Inferior parietal cortex (tissue), 1 donor: ENCODE measurements at regions not wholly inside any gene's neighbourhood (a gene's known extent, or its start where the extent isn't known, plus 50 kb on each side); places are given as distances from the start of the nearest gene placed in this dataset.

Experiments
- DNase-seq: peaks from one replicate; pipeline ENCODE4 v3.0.0-alpha.2; 2016; ENCODE audit errors: extremely low spot score

DNA sequence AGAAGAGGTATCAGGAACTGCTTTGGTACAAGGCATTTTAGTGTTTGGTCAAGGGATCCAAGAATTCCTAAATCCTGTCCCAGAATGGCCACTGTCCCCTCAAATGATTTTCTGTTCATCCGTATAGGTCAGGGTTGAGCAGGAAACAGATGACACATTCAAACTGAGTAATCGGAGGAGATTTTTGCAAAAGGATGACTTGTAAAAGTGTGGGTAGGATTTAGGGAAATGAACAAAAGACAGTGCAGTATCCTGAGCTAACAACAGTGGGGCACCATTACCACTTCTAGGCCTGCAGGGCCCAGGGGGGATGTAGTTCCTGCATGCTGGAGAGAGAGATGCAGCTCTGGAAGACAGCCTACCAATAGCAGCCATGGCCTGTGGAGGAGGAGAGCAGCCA, 290.1 kb downstream of the ZSWIM6 start:
- no peak for DNase-seq

DNA sequence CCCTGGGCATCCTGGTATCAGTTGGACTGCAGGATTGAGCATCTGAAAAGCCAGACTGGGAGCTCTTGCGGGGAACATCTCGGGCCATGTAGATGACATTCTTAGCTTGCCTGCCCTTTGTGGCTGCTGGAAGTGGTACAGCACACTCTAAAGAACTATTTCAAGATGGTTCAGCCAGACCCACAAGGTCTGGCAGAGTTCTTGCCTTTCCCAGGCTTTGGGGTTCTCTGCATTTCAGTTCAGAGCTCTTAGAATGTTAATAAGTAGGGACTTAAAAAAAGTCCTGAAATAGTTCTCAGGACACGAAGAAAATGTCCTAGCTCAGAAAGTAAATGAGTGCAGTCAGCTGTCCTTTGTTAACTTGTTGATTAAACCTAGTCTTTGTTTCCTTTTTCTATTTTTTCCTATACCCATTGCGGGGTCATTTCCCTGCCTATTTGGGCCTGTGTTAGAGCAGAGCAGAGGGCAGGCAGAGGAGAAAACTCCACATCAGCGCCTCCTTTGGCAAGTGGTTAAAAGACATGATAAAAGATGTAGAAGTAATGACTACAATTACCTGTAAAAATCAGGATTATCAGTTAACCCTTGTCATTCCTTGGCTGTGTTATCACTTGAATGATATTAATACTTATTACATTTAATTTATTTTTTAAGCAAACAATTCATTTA, 291.5 kb downstream of the ZSWIM6 start:
- no peak for DNase-seq

DNA sequence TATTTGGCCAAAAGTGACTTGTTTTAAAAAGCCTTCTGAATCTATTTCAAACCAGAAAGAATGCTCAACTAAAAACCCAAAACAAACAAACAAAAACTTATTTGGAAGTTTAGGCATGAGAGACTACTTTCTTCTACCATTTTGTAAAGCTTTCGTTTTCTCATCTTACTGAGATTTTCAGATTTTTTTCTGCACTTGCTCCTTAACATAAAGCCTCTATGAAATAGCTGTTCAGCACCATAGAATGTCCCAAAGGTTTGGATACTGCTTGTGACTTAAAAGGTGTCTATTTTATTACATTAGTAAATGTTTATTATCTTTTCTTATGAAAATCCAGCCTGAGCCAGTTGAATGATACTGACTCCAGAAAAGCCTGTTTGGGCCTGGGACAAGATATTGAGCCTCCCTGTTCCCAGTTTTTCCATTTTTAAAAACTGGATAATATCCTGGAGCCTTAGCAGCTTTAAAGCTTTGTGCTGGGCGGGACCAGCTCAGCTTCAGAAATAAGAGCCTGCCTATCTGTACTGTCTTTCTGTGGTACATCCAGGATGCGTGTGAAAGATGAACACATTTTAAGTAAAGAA, 292.6 kb downstream of the ZSWIM6 start:
- DNase-seq, result no peak

DNA sequence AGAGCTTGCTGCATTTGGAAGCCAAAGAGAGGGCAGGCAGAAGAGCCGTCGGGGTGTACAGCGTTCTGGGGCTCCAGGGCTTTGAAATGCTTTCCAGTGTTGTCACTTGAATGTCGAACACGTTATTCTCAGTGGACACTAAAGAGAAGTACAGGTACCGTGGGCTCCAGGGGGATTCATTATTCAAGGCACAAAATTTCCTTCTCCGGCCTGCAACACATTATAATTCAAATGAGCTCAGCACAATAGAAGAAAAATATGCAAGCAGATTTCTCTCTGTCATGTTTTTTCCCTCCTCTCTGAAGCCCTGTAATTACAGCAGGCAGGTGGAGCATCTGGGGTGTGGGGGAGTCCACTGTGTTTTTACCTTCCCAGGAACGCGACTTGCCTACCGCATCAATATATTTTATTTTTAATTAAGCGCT, 293.1 kb downstream of the ZSWIM6 start:
- no peak for DNase-seq

DNA sequence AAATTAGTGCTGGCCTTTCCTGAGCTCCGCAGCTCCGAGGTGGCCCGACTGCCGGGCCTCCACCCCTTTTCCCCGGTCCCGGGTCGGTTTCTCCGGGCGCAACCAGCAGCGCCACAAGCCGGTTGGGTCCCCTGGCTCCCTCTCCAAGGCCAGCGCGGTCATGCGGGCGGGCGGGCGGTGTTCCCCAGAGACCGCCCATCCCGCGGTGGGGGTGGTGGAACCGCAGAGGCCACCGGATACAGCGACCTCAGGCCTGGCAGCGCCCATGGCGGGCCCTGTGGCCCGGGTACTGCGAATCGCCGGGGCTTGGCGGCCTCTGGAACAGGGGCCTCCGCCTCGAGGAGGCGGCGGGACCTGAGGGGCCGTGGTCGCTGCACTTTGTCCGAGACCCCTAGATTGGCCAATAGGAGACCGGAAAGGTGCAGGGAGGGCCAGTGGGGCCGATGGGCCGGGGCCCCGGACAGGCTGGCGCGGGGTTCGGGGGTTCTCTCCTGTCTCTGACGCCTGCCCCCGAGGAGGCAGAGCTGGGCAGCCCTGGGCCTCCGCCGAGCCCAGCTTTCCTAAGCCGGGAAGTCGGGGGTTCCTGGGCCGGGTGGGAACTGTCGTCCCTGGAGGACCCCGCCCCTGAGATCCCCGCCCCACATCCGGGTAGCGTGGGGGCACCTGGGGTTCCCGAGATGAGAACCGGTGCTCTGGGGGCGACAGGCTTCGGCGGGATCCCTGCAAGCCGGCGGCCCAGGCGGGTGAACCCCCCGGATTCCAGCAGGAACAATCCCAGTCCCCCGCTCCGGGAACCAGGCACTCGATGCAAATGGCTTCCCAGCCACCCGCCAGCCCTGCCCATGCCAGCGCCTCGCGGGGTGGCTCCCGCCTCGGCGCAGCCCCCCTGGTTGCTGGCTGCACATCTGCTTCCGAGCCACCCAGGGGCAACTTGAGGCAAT, 293.9 kb downstream of the ZSWIM6 start:
- DNase-seq, result no peak

DNA sequence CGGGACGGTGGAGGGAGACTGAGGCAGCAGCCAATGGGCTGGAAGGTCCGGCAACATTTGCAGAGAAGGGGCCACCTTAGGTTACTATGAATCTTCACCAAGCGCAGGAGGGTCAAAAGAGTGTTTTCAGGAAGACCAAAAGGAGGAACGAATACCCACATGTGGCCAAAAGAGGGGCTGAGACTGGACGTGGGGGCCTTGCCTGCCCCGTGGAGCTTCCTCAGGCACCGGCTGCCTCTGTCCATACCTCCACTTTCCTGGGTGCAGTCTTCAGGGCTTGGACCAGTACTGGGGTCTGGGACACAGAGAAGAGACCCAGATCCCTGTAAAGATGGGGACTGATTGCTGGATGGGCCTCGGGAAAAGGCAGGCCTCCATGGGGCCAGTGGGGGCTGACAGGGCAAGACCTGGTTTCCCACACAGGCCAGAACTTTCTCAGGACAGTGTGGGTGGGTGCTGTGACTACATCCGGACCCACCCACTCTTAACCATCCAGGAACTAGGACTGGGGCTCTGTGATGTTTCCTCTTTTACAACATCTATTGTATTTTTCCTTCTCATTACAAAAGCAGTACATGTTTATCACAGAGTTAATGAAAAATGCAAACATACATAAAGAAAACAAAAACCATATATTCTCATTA, 294.7 kb downstream of the ZSWIM6 start:
- DNase-seq, result no peak

DNA sequence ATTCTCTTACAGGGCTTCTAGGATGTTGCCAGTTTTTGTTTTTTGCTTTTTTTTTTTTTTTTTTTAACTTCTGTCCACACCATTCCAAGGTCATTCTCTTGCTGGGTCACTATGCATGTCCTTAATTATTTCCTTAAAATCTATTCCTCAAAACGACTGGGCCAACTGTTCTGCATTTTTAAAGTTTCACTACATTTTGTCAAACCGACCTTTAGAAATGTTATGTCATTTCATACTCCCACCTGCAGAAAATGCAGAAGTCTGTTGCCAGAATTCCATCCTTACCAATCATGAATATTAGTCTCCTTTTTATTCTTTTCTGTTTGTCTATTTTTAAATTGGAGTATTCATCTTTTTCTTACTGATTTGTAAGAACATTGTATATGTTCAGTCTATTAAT, 295.5 kb downstream of the ZSWIM6 start:
- no peak for DNase-seq

DNA sequence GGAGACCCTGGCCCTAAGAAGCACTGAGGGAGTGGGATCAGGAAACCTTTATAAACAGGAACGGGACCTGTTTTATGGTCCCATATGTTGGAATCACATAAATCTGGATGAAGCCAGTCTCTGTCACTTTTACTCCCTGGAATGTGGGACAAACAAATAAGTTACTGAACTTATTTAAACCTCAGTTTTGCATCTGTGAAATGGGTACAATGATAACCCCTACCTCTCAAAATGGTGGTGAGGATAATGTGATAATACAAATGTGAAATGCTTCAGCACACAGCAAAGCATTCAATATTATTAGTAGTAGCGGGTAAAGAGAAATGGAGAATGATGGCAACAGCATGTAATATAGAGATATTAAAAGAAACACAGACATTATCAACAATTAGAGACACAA, 298.9 kb downstream of the ZSWIM6 start:
- no peak for DNase-seq

DNA sequence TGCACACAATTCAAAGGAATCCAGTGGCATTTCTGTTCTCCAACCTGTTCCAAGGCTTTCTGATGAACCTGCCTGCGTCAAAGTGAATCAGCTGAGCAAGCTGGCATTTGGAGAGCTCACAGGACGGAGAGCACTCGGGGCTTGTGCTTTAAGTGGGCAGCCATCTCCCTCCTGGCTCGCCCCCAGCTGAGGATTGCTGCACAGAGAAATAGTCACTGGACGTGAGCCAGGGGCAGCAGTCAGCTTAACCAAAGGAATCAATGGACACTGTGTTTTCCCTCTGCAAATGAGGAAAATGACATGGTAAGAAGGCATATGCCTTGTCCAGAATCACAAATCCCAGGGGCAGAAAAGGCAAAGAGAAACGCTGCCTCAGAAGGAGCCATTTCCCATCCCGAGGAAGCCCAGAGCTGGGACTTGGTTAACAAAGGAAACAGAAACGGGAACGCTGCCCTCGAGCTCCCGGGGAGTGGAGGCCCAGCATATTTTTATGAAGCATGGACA, 299.4 kb downstream of the ZSWIM6 start:
- peak; percentile 80 for DNase-seq

DNA sequence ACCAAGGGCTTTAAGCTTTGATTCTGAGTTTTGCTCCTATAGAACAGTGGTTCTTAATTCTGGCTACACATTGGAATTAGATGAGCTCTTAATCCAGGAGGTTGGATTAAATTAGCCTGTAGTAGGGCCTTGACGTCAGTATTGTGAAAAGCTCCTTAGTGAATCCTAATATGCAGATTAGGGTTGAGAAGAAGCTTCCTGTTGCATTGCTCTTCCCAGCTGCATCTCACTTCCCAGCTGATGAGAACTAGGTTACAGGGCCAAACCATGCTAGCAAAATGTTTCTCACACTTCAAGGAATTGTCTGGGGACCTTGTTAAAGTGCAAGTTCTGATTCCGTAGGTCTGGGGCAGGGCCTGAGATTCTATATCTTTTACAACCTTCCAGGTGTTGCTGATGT, 300.0 kb downstream of the ZSWIM6 start:
- DNase-seq, result no peak

DNA sequence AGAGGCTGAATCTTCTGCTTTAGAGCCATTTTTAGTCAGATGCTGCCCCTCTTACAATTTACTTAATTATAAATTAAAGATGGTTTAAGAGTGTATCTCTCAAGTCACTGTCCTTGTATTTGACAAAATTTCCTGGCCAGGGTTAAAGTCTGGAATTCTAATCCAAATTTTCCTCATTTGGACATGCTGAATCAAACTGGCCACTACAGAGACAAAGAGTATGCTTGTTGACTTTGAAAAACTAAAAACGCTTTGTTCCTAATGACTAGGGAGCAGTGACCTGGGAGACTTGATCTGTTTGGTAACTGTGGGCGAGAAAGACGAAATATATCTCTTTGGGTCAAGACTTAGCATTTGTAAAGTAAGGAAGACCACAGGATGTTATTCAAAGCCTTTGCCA, 303.2 kb downstream of the ZSWIM6 start:
- DNase-seq, result no peak

DNA sequence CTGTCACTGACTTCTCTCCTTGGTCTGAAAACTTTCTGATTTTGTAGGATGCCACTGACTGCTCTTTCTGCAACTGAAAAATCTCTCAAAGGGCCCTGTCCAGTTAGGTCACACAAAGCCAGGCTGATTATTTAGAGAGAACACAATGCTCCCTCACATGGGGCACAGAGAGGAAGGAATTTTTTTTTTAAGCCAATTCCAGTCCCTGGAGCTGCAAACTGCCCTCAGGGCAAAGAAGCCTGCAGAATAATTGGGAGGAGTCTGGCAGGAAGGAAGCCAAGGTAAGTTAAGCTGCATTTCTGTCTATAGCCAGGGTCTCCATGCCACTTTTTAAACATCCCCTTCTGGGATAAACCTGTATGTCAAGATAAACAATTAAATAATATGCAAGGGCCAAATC, 305.5 kb downstream of the ZSWIM6 start:
- DNase-seq, result peak; percentile 74

DNA sequence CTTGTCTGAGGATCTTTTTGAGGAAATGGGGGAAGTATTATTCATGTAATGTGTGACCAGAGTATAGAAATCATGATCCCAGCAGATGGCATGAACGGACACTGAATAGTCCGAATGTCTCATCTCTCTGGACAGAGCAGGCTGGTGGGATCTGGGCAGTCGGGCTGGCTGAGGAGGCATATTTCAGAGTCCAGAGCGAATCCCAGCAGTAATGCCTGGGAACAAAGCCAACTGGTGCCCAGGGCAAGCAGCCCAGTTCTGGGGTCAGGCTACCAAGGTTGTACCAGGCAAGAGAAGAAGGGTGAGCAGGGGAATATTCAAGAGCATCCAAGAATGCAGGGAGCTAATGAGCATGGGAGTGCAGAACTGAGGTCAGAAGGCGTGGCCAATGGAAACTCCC, 306.4 kb downstream of the ZSWIM6 start:
- DNase-seq, result no peak

DNA sequence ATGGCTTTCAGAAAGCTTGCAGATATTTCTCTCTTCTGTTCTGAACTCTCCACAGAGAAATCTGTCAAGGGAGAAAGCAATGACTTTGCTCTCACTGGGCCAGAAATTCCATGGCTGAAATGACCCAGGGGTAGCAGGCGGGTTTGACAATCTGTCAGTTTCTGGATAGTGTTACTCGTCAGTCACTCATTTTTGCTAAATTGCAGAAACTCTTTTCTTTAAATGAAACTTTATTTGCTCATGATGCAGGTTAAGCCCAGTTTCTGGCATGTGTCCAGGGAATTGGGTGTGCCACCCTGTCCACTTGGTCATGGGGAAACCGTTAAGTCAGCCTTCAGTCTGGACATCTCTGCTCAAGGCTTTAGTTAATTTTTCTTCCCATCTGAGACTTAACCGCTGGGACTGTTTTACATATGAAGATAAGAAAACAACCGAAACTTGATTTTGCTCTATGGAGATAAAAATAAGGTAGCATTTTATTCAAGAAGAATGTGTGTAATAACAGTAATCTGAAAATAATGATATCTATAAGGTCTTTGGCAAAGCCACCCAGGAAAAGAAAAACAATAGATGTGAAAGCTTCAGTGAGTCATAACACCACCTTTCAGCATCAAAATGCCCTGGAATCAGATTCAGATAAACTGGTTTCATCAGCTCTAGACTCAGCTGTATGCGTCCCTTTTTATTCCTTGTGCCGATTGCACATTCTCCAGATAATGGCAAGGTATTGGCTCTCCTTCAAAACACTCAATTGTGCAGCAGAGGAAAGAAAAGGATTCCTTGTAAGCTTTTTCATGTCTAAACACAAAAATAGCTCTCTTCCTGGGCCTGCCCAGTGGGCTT, 308.3 kb downstream of the ZSWIM6 start:
- no peak for DNase-seq

DNA sequence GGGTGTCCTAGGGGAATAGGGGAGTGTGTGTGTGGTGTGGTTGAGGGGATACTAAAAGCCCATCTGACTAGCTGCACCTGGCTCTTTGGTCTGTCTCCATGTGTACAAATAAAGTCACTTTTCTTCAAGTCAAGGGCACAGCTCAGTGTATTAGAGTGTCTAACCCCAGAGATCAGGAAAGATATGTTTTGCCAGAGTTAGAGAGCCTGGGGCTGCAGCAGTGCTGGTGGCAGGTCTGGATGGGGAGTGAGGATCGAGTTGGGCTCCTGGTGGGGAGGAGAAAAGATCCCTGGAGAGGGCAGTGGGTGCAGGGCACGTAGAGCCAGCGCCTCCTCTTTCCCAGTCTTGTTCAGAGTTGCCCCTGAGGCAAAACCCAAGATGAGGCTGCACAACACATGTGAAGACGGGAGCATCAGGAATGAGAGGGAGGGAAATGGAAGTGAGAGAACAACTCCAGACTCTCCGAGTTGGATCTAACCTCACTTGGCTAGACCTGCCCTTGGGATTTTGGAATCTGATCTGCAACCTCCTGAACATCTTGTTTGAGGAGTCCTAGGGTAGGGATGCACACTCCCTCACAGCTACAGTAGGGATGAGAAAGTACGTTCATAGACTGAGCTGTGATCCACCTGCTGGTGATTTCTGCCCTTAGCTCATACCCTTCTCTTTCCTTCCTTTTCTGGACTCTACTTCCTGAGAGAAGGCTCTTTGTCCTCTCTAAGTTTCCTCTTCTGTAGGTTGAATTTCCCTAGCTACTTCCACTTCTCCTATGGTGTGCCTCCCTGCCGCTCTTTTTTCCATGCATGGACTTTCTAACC, 309.9 kb downstream of the ZSWIM6 start:
- no peak for DNase-seq

DNA sequence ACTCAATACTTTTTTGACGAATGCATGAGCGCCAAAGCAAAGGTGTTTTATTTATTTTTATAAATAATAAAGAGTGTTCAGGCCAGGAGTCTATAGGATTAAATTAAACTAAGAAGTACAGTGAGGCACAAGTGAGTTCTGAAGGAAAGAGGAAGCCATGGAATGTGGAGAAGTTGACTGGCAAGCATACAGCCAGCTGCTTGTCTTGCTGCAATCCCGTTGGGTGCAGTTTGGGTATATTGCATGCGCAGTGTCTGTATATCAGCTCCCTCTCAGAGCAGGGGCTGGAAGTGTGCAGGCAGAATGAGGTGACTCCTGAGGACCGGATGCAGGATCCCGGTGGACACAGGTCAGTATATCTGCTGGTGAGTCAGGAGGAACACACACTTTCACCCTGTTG, 315.6 kb downstream of the ZSWIM6 start:
- no peak for DNase-seq

DNA sequence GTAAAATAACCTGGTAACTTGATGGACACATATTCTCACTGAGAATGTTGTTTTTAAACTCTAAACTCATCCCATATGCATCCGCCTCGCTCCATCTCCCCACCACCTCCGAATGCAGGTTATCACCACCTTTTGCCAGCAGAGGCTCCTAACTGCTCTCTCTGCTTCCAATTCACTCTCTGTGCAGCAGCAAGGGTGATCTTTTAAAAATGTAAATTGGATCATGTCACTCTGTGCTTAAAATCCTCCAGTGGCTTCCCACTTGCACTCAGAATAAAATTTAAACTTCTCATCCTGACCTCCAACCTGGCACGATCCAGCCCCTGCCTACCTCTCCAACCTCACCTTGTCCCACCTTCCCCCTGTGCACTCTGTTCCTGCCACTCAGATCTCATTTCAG, 317.2 kb downstream of the ZSWIM6 start:
- no peak for DNase-seq

DNA sequence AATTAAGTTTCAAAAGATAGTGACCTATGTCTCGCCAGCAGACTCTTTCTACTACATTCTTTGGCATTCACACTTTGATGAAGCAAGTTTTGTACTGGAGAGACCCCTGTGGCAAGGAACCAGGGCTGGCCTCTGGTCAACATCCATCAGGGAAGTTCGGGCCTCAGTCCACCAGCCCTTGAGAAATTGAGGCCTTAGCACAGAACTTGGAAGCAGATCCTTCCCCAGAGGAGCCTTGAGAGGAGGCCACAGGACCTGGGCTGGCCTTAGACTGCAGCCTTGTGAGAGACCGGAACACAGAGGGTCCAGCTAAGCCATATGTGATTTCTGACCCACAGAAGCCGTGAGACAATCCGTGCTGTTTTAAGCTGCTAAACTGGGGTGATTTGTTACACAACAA, 317.9 kb downstream of the ZSWIM6 start:
- DNase-seq, result no peak

DNA sequence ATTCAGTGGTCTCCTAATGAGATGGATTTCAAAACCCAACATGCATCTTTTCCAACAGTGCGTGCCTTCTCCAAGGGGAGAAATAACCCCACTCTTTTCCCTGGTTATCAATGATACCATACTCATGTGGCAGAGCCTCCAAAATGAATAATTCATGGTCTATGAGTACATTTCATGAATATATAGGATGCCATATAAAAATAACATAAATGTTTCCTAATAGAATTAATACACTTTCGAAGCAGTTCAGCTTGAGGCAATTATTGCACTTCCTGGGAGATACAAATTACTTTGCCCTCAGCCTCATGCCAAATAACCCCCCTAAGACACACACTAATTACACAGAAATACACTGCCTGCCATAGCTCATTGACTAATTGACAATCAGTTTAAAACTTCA, 318.6 kb downstream of the ZSWIM6 start:
- no peak for DNase-seq

DNA sequence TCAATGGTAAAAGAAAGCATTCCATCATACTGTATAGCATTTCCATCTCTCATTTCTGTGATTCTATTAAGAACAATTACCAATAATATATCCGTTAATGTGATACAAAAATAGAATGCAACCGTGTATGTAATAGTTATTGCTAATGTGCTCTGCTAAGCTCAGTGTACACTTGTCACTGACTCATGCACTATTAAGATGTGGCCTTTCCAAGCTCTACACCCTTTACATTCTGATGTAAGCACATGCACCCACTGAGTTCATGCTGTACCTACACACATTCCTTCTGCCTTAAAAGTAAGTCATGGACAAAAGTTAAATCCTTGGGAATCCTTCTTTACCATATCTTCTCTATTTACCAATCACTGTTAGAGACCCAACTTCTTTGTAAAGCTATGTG, 319.1 kb downstream of the ZSWIM6 start:
- no peak for DNase-seq
